ENCODE measurements at regions not wholly inside any gene's neighbourhood (a gene's known extent, or its start where the extent isn't known, plus 50 kb on each side); places are given as distances from the start of the nearest gene placed in this dataset.

DNA sequence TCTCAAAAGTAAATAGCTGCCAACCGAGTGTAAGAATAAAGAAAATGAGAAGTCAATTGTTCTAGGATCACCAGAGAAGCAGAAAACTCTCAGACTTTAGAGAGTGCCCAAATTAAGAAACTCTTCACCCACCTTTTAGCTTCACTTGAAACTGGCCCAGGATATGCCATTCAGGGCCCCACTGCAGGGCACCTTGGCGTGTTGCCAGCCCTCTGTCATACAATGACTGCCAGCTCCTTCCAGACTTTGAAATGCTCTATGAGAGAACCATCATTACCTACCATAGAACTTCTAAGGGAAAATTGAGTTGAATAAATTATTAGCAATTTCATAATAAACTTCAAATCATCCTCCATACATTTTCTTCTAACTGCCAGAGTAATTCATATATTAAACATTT, 240.5 kb downstream of the CETN3 start:
- H2AFZ ChIP-seq (ENCODE audit: low read depth, low read length) = no peak overlapping the region
- TF ChIP-seq CTCF (IDR thresholded peaks at IDR 0.05; ENCODE audit: insufficient read depth, low read depth, low read length) = no peak
- TF ChIP-seq EZH2 (IDR thresholded peaks at IDR 0.05; ENCODE audit: insufficient read depth, low read length) = no peak
- H3K27ac ChIP-seq (ENCODE audit: low read depth, low read length) = no peak overlapping the region
- H3K4me1 ChIP-seq (ENCODE audit: insufficient read depth, low read length) = no peaks in the 10 kb centered on the region
- Mint-ChIP-seq H3K27me3 (ENCODE audit: low read depth, unreplicated experiment) (peaks cover 7% of the 10 kb centered on the region), H3K36me3 (ENCODE audit: low read depth, unreplicated experiment) (no peaks in the 10 kb centered on the region), H3K4me1 (ENCODE audit: low read depth, unreplicated experiment) (no peaks in the 10 kb centered on the region), H3K27ac (ENCODE audit: unreplicated experiment) (no peak overlapping the region), H3K9me3 (ENCODE audit: unreplicated experiment) (no peaks in the 10 kb centered on the region), H3K4me3 (ENCODE audit: unreplicated experiment) (no peak overlapping the region)
- no peaks in the 10 kb centered on the region for H3K79me2 ChIP-seq (ENCODE audit: insufficient read depth, low read length)
- H4K20me1 ChIP-seq (ENCODE audit: insufficient read depth, low read length) = no peaks in the 10 kb centered on the region
- H3K9ac ChIP-seq (ENCODE audit: low read length) = no peak overlapping the region
- no peaks in the 10 kb centered on the region for H3K27me3 ChIP-seq (ENCODE audit: insufficient read depth, low read length)
- FAIRE-seq (no peak), DNase-seq (ENCODE audit: low read depth) (no peak)
- no peak overlapping the region for H3K4me3 ChIP-seq (ENCODE audit: insufficient read depth, low read depth, low read length)
- no peaks in the 10 kb centered on the region for H3K9me3 ChIP-seq (ENCODE audit: insufficient read depth, low read depth, low read length)
- H3K4me2 ChIP-seq (ENCODE audit: low read length) = no peak overlapping the region
- H3K36me3 ChIP-seq (ENCODE audit: insufficient read depth, low read length) = no peaks in the 10 kb centered on the region

DNA sequence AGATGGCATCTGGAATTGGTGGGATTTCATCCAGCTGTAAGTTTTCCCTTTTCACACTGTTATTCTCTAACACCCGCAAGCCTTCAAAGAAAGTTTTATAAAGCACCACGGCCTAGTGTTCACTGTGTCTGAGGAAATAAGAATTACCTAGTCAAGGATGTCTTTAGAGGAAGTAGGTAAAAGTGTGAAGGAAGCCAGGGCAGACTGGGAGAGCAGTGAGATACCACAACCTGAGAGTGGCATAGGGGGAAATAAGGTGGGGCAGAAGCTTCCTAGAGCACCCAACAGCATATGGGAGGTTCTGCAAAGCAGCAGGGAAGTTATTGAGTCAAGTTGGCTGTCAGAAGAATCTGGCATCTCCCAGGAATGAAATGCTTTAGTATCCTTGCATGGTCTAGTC, 241.2 kb downstream of the CETN3 start:
- FAIRE-seq (no peak), DNase-seq (ENCODE audit: low read depth) (no peak)
- H3K27ac ChIP-seq (ENCODE audit: low read depth, low read length) = no peak overlapping the region
- H3K9me3 ChIP-seq (ENCODE audit: insufficient read depth, low read depth, low read length) = no peaks in the 10 kb centered on the region
- Mint-ChIP-seq H3K27ac (ENCODE audit: unreplicated experiment) (no peak overlapping the region), H3K4me3 (ENCODE audit: unreplicated experiment) (no peak overlapping the region), H3K4me1 (ENCODE audit: low read depth, unreplicated experiment) (no peaks in the 10 kb centered on the region), H3K36me3 (ENCODE audit: low read depth, unreplicated experiment) (no peaks in the 10 kb centered on the region), H3K27me3 (ENCODE audit: low read depth, unreplicated experiment) (peaks cover 7% of the 10 kb centered on the region), H3K9me3 (ENCODE audit: unreplicated experiment) (no peaks in the 10 kb centered on the region)
- H3K9ac ChIP-seq (ENCODE audit: low read length) = no peak overlapping the region
- TF ChIP-seq CTCF (IDR thresholded peaks at IDR 0.05; ENCODE audit: insufficient read depth, low read depth, low read length) (no peak), EZH2 (IDR thresholded peaks at IDR 0.05; ENCODE audit: insufficient read depth, low read length) (no peak)
- no peak overlapping the region for H2AFZ ChIP-seq (ENCODE audit: low read depth, low read length)
- H3K4me3 ChIP-seq (ENCODE audit: insufficient read depth, low read depth, low read length) = no peak overlapping the region
- no peaks in the 10 kb centered on the region for H3K36me3 ChIP-seq (ENCODE audit: insufficient read depth, low read length)
- no peaks in the 10 kb centered on the region for H3K27me3 ChIP-seq (ENCODE audit: insufficient read depth, low read length)
- no peaks in the 10 kb centered on the region for H3K4me1 ChIP-seq (ENCODE audit: insufficient read depth, low read length)
- H3K4me2 ChIP-seq (ENCODE audit: low read length) = no peak overlapping the region
- H4K20me1 ChIP-seq (ENCODE audit: insufficient read depth, low read length) = no peaks in the 10 kb centered on the region
- no peaks in the 10 kb centered on the region for H3K79me2 ChIP-seq (ENCODE audit: insufficient read depth, low read length)

GRCh38 chr5:90166816-90167215, 242.7 kb downstream of the CETN3 start:
- Mint-ChIP-seq H3K4me1 (ENCODE audit: low read depth, unreplicated experiment) (no peaks in the 10 kb centered on the region), H3K27ac (ENCODE audit: unreplicated experiment) (no peak overlapping the region), H3K27me3 (ENCODE audit: low read depth, unreplicated experiment) (peaks cover 7% of the 10 kb centered on the region), H3K9me3 (ENCODE audit: unreplicated experiment) (no peaks in the 10 kb centered on the region), H3K36me3 (ENCODE audit: low read depth, unreplicated experiment) (no peaks in the 10 kb centered on the region), H3K4me3 (ENCODE audit: unreplicated experiment) (no peak overlapping the region)
- no peak overlapping the region for H3K4me3 ChIP-seq (ENCODE audit: insufficient read depth, low read depth, low read length)
- no peak overlapping the region for H3K4me2 ChIP-seq (ENCODE audit: low read length)
- H3K27ac ChIP-seq (ENCODE audit: low read depth, low read length) = no peak overlapping the region
- H3K4me1 ChIP-seq (ENCODE audit: insufficient read depth, low read length) = no peaks in the 10 kb centered on the region
- H3K79me2 ChIP-seq (ENCODE audit: insufficient read depth, low read length) = no peaks in the 10 kb centered on the region
- no peak overlapping the region for H2AFZ ChIP-seq (ENCODE audit: low read depth, low read length)
- H4K20me1 ChIP-seq (ENCODE audit: insufficient read depth, low read length) = no peaks in the 10 kb centered on the region
- FAIRE-seq = no peak
- no peaks in the 10 kb centered on the region for H3K36me3 ChIP-seq (ENCODE audit: insufficient read depth, low read length)
- TF ChIP-seq EZH2 (IDR thresholded peaks at IDR 0.05; ENCODE audit: insufficient read depth, low read length) (no peak), CTCF (IDR thresholded peaks at IDR 0.05; ENCODE audit: insufficient read depth, low read depth, low read length) (no peak)
- no peak for DNase-seq (ENCODE audit: low read depth)
- no peaks in the 10 kb centered on the region for H3K9me3 ChIP-seq (ENCODE audit: insufficient read depth, low read depth, low read length)
- no peak overlapping the region for H3K9ac ChIP-seq (ENCODE audit: low read length)
- H3K27me3 ChIP-seq (ENCODE audit: insufficient read depth, low read length) = no peaks in the 10 kb centered on the region
